ENCODE measurements at regions not wholly inside any gene's neighbourhood (a gene's known extent, or its start where the extent isn't known, plus 50 kb on each side); places are given as distances from the start of the nearest gene placed in this dataset.

- TF ChIP-seq POLR2AphosphoS5 (IDR thresholded peaks at IDR 0.05) = no peak
- TF ChIP-seq, protein P1, sequence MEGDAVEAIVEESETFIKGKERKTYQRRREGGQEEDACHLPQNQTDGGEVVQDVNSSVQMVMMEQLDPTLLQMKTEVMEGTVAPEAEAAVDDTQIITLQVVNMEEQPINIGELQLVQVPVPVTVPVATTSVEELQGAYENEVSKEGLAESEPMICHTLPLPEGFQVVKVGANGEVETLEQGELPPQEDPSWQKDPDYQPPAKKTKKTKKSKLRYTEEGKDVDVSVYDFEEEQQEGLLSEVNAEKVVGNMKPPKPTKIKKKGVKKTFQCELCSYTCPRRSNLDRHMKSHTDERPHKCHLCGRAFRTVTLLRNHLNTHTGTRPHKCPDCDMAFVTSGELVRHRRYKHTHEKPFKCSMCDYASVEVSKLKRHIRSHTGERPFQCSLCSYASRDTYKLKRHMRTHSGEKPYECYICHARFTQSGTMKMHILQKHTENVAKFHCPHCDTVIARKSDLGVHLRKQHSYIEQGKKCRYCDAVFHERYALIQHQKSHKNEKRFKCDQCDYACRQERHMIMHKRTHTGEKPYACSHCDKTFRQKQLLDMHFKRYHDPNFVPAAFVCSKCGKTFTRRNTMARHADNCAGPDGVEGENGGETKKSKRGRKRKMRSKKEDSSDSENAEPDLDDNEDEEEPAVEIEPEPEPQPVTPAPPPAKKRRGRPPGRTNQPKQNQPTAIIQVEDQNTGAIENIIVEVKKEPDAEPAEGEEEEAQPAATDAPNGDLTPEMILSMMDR (IDR thresholded peaks at IDR 0.05 in 8 of 11, conservative IDR thresholded peaks at IDR 0.05 in 3 of 11) = no peak
- TF ChIP-seq POLR2A (IDR thresholded peaks at IDR 0.05) = no peak
Observed at GRCh38 chr3:117106396-117106795, 396.8 kb downstream of the TUSC7 start.

Measured in spleen (tissue), 7 donors.